ENCODE measurements at regions not wholly inside any gene's neighbourhood (a gene's known extent, or its start where the extent isn't known, plus 50 kb on each side); places are given as distances from the start of the nearest gene placed in this dataset.

DNA sequence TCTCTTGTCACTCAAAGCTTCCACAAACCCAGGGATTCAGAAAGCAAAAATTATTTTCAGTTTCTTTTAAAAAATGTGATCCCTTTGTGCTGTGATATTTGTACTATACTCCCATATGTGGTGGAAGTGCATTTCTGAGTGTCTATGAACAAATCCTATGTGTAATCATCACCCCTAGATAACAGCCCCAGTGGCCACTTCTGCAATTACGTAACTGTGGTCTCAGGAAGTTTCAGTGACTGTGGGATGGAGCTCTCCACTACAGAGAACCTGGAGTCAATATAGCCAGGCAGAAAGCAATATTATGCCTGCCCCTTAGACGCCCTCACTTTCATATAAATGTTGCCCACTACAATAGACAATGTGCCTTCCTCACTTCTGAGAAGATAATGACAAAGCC, 1101.7 kb upstream of the GHITM start:
- no peak for DNase-seq

DNA sequence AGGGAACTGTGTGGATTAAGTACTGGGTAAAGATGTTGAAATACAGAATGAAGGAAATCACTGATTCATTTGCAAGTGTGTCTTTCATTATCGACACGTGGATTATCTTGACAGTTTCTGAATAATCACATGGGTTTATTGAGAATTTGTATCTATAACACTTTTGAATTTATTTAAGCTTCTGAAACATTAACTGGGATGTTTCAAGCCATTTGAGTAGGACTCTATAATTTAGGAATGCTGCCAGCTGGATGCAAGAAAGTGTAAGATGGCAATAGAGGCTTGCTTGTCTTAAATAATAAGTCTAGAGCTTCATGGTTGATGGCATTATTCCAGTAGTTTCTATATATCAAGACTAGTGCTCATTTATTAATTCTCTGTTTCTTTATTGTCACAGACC, 1100.7 kb upstream of the GHITM start:
- no peak for DNase-seq

DNA sequence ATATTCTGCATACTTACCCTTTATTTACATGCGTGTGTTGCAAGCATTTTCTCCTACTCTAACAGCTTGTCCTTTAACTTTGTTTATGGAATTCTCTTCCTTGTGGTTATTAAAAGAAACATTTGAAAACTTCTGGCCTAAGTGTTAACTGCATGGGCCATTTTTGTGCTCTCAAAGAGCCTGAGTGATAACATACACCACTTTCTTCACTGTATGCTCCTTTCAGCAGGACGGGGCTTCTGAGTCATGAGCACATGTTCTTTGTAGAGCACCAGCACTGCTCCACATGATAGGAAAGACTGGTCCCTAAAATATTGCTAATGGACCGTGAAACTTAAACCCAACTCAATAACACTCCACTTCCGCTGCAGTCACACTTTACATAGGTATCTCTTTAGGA, 1093.6 kb upstream of the GHITM start:
- DNase-seq = no peak

DNA sequence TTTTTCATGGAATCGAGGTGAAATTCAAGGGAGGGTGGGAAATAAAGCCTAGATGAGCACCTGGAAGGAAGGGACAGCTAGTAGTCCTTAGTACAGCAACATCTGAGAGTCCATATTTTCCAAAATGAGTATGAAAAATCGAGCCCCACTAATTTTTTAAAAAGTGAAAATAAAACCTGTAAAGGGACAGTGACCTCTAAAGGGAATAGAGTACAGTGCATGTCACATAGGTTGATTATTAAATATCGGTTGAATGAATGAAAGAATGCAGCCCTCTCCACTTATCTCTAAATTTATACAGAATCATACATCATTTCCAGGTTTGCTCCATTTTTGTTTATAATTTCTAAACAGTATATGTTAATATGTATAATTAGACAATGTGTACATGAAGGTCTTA, 1088.5 kb upstream of the GHITM start:
- no peak for DNase-seq

DNA sequence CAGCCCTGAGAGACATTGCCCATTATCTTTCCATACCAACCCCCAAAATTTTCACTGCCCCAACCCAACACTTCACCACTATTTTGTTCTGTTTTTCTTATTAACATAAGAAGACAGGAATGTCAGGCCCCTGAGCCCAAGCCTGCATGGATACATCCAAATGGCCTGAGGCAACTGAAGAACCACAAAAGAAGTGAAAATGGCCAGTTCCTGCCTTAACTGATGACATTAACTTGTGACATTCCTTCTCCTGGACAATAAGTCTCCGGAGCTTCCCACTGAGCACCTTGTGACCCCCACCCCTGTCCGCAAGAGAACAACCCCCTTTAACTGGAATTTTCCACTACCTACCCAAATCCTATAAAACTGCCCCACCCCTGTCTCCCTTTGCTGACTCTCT, 1076.4 kb upstream of the GHITM start:
- no peak for DNase-seq

DNA sequence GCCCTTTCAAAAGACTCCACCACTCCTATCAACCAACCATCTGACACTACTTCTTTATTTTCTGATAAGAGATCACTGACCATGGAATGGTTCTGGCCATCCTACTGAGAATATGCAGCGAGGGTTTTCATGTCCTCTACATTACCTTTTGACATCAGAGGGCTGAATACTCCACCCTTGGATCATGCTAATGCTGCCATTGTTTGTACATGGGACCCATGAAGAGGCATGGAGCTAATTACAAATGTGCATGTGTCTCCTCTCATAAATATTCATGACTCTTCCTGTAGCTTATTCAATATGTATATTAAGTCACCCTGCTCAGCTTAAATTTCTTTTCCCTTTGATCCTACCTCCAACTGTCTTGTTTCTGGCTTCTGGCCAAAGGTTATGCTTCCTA, 1065.8 kb upstream of the GHITM start:
- DNase-seq = no peak

DNA sequence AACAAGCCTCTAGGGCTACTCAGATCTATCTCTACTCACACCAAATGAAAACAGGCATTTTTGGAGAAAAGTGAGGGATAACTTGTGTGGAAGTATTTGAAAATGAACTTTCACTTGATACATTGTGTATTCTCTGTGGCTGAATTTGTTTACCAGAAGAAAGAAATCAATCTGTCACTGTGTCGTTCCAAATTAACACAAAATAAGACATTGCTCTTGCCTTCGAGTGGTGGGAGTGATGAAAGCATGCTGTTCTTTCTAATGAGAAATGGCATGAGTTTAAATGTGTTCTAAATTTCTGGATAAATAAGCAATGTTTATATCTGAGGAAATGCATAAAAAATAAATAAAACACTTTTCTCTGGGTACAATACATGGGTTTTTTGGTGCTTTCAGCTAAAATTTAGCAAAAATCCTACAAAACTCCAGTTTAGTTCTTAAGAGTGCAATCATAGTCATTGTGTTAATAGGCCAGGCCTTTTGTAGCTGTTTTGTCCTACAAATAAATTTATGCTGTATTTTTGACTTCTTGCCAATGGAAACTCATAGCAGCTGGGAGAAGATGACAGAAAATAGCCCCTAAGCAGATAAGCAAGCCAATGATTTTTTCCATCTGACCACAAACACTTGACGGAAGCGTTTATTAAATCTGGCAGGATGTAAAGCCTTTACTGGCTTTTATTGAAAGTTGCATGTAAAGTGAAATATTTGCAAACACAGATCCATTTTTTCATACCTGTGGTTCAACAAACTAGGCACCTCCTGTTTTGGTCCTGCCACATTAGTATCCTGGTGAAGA, 1064.1 kb upstream of the GHITM start:
- DNase-seq = no peak

DNA sequence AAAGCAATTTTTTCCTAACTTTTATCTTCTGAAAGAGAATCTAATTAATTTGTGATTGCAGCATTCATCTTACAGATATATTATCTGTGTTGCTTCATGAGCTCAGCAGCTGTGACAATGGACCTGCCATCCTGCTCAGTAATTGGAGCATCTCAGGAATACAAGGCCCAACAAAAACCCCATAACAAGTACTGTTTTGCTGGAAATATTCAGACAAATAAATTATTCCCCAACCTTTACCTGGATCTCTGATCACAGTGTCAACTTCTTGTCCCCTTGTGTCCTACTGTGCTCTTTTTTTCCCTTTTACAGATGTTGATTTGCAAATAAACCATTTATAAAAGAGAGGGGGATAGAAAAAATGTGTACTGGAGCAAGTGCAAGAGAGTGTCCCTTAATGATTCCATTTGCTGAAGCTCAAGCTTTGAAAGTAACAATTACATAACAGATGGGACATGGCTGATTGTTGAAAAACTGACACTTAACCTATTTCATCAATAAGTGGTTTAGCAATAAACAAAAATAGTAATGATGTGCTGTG, 1063.4 kb upstream of the GHITM start:
- DNase-seq = no peak

DNA sequence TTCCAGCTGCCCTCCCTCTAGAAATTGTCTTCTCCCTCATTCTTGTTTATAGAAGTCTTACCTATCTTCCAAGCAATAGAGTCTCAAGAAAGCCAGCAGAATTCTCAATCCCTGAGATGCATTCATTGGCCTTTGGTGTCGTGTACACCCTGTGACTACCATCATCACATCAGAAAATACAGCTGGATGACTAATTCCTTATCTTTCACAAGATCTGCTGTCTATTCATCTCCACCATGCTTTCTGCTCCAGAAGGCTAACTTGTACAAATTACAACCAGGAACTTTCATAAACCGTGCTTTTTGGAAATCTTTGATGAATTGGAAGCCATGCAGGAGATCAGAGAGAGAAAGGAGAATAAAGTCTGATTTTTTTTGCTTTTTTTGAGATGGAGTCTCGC, 1062.9 kb upstream of the GHITM start:
- DNase-seq = no peak

DNA sequence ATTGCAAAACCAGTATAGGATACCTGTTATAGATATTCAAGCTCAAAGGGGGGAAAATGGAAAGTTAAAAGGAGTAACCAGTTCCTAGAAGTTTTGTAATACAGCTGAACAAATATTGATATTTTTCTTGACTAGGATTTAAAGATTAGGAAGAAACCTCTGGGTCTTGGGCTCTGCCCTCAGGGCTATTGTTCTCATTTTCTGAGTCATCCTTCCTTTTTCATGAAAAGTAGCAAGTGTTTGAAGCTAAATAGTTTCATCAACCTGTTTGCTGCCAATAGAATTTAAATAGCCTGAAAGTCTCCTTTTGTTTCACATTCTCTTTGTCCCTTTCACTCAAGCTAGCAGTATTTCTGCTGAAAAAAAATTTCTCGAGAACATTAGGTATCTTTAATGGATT, 1061.1 kb upstream of the GHITM start:
- DNase-seq = no peak

DNA sequence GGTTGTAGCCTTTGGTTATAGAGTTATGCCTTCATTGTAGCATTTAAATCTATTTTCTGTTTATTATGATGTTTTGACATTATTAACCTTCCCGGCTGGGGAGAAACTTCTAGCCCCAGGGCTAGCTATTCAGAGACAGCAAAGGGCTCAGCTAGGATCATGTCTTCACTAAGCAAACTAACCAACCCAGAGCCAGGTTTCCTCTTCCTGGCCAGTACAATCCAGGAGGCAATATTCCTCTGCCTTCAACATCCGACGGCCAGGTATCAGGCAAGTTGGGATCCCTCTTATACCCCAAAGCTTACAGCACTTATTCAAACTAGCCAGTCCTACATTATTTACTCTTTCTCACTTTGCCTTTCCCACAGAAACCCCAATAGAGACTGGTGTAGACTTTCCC, 1060.7 kb upstream of the GHITM start:
- no peak for DNase-seq

DNA sequence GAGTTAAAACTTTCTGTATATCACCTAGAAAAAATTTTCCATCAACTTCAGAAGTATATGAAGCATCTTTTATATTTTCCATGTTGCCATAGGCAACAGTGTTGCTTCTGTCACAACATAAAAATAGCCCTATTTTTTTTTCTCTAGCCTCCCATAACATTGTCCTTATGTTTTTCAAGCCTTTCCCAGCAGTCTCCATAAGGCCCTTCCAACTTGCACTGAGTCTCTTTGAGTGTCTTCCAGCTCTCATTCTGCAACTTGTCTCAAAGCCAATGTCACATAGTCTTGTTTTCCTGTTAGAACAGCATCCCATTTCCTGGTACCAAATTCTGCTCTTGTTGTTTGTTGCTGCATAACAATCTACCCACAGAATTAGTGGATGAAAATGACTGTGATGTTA, 1055.5 kb upstream of the GHITM start:
- no peak for DNase-seq

DNA sequence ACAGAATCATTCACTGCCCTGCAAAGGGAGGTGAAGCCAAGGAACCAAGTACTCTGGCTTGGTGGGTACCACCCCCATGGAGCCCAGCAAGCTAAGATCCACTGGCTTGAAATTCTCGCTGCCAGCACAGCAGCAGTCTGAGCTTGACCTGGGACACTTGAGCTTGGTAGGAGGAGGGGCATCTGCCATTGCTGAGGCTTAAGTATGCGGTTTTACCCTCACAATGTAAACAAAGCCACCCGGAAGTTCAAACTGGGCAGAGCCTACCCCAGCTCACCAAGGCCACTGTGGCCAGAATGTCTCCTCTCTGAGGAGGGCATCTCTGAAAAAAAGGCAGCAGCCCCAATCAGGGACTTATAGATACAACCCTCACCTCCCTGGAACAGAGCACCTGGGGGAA, 1050.0 kb upstream of the GHITM start:
- no peak for DNase-seq

DNA sequence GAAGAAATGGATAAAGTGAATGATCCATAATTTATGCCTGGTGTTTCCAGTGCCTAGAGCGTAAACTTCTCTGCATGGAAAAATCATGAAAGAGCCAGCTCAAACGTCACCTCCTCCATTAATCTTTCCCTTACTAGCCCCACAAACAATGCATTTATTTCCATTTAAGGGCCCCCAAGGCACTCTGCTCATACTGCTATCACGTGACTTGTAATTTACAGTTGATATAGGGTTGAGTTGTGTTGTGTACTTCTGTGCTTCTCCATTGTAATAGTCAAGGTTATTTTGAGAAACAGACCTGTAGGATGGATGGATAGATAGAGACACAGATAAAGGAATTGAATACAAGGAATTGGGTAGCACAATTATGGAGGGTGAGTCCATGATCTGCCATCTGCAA, 1034.7 kb upstream of the GHITM start:
- DNase-seq = no peak

DNA sequence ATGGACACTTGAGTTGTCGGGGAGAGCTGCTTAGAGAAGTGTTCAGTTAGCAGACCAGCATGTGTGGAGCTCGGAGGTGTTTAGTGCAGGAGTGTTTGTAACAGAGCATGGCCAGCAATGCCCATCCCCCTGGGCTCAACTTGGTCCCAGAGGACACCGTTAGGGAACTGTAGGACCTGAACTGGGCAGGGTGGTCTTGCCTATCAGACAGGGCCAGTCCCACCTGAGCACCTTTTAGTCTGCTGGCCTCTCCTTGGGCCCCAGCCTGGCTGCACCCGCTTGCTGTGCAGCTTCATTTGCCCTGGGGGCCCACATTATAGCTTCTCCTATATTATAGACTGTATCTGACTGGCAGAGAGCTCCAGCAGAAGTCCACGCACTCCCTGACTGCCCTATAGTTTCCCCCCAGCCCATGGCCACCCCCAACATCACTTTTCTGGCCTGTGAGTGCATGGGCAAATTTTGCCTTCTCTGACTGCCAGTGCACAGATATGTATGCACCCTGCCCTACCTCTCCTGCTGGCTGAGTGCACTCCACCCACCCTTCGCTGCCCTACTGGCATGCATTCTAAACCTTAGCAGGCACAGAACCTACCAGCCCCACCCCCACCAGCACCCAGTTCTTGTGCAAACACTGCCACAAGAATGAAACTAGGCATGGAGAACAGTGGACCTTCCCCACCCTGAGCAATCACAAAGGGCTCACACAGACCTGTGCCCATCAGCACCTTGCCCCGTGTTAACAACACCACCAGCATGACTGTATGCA, 1030.6 kb upstream of the GHITM start:
- DNase-seq = no peak

DNA sequence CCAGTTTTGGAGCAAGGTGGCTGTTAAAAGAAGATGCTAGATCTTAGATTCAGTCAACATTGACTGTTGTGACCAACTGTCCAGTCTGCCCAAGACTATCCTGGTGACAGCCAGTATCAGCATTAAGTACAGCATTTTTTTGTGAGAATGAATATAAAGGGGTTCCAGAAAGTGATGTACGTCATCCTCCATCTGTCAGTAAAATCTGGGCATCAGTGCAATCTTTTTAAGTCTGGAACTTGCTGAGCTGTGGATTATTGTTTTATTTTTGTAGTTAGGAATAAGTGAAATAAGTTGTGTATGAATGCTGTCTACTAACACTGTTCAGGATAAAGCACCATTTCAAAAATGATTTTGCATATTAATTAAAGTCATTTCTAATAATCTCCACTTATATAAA, 1020.0 kb upstream of the GHITM start:
- no peak for DNase-seq

DNA sequence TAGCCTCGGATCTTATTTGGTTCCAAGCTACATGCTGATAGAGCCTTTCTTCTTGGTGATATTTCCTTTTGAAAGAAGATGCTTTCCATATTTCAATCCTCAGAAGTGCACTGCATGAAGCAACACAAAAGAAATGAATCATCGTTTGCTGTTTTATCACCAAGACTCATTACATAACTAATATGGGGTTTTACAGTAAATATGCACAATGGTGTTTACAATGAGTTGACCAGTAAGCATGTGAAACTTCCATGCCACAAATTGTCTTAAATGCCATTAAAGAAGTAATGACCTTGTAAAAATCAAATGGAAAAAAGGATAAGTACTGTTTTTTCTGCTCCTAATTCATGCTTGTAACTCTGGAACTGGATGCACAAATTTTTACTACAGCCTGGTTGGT, 1017.0 kb upstream of the GHITM start:
- no peak for DNase-seq

DNA sequence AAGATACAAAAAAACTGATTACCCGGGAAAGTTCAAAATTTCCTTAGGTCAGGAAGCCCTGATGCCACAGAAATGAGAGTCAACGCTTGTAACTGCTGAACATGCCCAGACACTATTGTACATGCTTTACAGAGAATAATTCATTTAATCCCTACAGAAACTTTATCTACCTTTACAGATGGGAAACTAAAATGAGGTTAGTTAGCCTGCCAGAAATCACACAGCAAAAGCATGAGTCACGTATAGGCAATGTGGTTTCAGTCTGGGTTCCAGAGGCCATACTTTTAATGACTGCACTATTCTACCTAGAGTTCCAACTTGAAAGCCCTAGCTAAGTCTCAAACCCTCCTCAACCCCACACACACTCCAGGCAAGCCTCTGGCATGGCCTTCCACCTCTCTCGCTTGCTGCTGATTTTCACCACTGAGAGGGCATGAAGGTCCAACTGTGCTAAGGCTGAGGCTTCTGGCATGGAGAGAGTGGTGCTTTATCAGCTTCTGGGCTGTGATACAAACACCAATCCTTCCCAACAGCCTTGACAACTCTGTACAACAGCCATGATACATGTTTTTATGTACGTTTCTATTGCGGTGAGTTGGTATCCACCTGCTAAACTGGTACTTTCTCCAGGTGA, 1011.2 kb upstream of the GHITM start:
- no peak for DNase-seq

DNA sequence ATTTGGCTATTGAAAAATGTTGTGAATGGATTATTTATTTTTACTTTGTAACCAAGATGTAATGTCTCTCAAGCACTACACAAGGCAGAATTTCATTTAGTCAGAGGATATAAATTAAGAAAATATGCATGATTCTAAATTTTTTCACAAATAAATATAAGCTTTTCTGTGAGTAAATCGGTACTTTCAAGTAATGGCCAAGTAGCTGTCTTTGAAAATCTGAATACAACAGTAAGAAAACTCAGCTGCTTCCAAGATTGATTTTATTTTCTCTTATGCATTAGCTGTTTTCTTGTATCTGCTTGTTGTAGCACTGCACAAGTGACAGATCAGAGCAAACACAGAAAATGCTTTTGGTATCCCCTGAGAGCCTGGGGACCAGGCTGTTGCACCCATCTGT, 998.5 kb upstream of the GHITM start:
- DNase-seq = no peak

DNA sequence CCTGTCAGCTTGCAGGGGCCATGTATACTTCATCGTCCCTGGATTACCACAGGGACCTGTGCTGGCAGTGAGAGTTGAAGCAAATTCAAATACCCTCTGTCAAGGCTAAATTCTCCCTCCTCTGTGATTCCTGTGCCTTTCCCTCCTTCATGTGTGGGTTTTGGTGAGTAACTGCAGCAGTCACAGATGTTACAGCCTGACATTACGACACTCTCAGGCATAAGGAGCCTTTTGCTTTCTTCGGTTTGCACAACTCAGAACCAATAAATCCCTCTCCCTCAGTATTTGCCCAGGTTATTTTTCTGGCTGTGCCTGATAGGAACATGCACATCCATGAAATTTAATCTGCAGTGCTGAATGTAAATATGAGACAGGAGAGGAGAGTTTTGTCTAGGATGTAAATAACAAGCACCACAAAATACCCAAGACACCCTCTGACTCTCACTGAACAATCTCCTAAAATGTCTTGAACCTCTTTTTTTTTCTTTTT, 997.2 kb upstream of the GHITM start:
- no peak for DNase-seq

DNA sequence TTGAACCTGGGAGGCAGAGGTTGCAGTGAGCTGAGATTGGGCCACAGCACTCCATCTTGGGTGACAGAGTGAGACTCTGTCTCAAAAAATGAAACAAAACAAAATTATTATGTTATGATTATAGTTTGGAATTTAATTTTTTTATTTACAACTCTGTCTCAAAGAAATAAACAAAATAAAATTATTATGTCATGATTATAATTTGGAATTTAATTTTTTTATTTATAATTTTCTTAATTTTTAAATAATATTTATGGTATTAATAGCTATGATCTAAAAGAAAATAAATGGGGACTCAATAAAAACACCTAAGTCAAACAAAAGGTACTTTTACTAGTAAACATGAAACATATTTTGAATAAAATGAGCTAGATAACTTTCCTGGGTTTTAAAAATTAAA, 994.8 kb upstream of the GHITM start:
- no peak for DNase-seq

DNA sequence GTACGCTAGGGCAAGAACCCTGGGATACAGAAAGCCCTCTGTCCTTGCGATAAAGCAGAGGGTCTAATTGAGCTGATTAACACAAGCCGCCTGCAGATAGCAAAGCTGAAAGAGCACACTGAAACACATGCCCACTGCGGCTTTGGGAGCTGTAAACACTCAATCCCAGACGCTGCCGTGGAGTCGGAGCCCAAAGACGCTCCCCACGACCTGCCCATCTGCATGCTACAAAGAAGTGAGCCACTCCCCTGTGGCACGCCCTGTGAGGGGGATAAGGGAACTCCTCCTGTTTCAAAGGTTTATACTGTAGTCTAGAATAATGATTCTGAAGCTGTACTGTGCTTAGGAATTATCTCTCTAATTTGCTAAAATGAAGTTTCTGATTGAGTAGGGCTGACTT, 985.6 kb upstream of the GHITM start:
- DNase-seq = no peak

DNA sequence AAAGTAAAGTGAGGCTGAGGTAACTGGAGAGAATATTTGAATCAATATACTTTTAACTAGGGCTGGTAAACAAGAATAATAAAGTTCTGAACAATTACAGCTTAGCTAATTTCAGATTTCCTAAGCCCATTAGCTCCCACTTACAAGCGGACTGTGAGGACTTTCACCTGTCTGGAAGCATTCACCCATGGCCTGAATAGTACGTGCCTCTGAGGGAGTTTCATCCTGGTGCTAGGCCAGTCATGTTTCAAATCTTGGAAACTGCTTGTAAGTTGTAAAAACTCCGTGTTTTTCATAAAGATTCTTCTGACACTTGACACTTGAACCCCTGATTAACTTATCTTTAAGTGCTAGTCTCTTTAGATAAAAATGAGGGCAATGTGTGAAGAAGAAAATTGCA, 975.2 kb upstream of the GHITM start:
- DNase-seq = no peak

DNA sequence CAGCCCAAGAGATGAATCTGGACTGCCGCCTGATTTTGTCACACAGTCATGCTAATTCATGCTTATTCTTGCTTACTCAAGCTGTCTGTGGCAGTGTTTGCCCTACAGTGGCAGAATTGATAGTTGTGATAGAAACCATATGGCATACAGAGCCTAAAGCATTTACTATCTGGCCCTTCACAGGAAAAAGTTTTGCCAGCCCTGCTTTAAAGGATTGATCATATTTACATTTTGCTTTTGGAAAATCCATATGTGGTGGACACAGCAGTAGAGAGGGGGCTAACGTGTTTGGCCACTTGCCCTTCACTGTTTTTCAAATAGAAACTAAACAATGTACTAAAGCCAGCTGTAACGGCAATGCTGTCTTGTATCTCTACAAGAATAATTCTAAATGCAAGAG, 974.0 kb upstream of the GHITM start:
- no peak for DNase-seq
